MM.1S (cell line): ENCODE measurements at regions not wholly inside any gene's neighbourhood (a gene's known extent, or its start where the extent isn't known, plus 50 kb on each side); places are given as distances from the start of the nearest gene placed in this dataset.

Source experiments
- EZH2 ChIP-seq: fragments of 300-600 bp; sonication (generic); optimal IDR thresholded peaks from 2 replicates; pipeline ENCODE3; 2017; ENCODE audit warnings: low read depth, mild to moderate bottlenecking, antibody characterized with exemption, low read length, mixed read lengths
- EZH2phosphoT487 ChIP-seq: fragments of 300-600 bp; sonication (generic); IDR thresholded peaks from 2 replicates; pipeline ENCODE4 v1.6.1; 2018; ENCODE audit warnings: antibody characterized with exemption, low read length
- TF ChIP-seq, protein P1 (sequence below): fragments of 300-600 bp; sonication (generic); IDR thresholded peaks from 2 replicates; pipeline ENCODE4 v1.5.1; 2016; ENCODE audit warnings: antibody characterized with exemption, low read length, mixed read lengths

DNA sequence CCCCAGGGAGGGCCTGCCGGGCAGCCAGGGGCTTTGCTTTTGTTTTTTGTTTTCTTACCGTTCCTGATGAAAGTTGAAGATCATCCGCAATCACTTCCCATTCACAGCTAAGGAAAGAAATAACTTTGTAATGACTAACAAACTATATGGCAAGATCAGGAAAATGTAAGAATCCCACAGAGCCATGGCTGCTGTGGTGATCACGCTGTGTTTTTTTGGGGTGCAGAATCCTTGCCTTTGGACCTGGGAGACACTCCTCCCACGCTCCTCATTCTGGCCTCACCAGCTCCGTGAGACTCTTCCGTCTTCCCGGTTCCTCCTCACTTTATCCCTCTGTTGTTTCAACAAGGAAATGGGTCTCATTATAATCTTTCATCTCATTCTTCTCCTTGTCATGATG, 443.0 kb upstream of the MGMT start:
- TF ChIP-seq, protein P1, sequence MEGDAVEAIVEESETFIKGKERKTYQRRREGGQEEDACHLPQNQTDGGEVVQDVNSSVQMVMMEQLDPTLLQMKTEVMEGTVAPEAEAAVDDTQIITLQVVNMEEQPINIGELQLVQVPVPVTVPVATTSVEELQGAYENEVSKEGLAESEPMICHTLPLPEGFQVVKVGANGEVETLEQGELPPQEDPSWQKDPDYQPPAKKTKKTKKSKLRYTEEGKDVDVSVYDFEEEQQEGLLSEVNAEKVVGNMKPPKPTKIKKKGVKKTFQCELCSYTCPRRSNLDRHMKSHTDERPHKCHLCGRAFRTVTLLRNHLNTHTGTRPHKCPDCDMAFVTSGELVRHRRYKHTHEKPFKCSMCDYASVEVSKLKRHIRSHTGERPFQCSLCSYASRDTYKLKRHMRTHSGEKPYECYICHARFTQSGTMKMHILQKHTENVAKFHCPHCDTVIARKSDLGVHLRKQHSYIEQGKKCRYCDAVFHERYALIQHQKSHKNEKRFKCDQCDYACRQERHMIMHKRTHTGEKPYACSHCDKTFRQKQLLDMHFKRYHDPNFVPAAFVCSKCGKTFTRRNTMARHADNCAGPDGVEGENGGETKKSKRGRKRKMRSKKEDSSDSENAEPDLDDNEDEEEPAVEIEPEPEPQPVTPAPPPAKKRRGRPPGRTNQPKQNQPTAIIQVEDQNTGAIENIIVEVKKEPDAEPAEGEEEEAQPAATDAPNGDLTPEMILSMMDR: no peak
- no peak for TF ChIP-seq EZH2
- no peak for TF ChIP-seq EZH2phosphoT487
